ENCODE measurements at regions not wholly inside any gene's neighbourhood (a gene's known extent, or its start where the extent isn't known, plus 50 kb on each side); places are given as distances from the start of the nearest gene placed in this dataset.

- TF ChIP-seq CTCF (IDR thresholded peaks at IDR 0.05; ENCODE audit: control extremely low read depth in 1 of 3, insufficient read depth in 1 of 3, low read depth in 1 of 3, low read length in 3 of 3) (no peak), CBX5 (IDR thresholded peaks at IDR 0.05; ENCODE audit: low read depth, low read length) (no peak), RAD21 (IDR thresholded peaks at IDR 0.05 in 1 of 2, conservative IDR thresholded peaks at IDR 0.05 in 1 of 2; ENCODE audit: low read depth in 2 of 2, low read length in 2 of 2) (no peak), ZNF274 (IDR thresholded peaks at IDR 0.05; ENCODE audit: borderline replicate concordance, extremely low read depth, low read length) (no peak), HDAC6 (IDR thresholded peaks at IDR 0.05; ENCODE audit: low read depth, low read length) (no peak), FOSL1 (IDR thresholded peaks at IDR 0.05; ENCODE audit: insufficient read depth, low read depth, low read length) (no peak), SIN3A (conservative IDR thresholded peaks at IDR 0.05 in 1 of 2, IDR thresholded peaks at IDR 0.05 in 1 of 2; ENCODE audit: low read depth in 1 of 2, low read length in 2 of 2) (no peak), EP300 (IDR thresholded peaks at IDR 0.05; ENCODE audit: borderline replicate concordance in 1 of 2, low read depth in 2 of 2, low read length in 2 of 2) (no peak), KDM1A (IDR thresholded peaks at IDR 0.05; ENCODE audit: borderline replicate concordance, low read length) (no peak), CTBP2 (IDR thresholded peaks at IDR 0.05; ENCODE audit: borderline replicate concordance, insufficient read depth, insufficient read length, low read length) (no peak), CREB1 (IDR thresholded peaks at IDR 0.05) (no peak)
- TF ChIP-seq, protein P1, sequence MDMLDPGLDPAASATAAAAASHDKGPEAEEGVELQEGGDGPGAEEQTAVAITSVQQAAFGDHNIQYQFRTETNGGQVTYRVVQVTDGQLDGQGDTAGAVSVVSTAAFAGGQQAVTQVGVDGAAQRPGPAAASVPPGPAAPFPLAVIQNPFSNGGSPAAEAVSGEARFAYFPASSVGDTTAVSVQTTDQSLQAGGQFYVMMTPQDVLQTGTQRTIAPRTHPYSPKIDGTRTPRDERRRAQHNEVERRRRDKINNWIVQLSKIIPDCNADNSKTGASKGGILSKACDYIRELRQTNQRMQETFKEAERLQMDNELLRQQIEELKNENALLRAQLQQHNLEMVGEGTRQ (IDR thresholded peaks at IDR 0.05; ENCODE audit: low read length): no peak
These were observed 1093.5 kb upstream of the ADGRB3 start for GRCh38 chr6:67541586-67541985.

Measured in H1 (cell line).